GM23338 (cell line): ENCODE measurements at regions not wholly inside any gene's neighbourhood (a gene's known extent, or its start where the extent isn't known, plus 50 kb on each side); places are given as distances from the start of the nearest gene placed in this dataset.

Source experiments
- ATAC-seq: fragments of 200-7000 bp; cut with Tn5 transposase; 3 replicates; pipeline ENCODE4 v1.9.1; 2020
- DNase-seq: peaks from one replicate; pipeline ENCODE4 v3.0.0-alpha.2; 2015; ENCODE audit warnings: low spot score
- H2AFZ ChIP-seq: fragments of 200-600 bp; sonication (generic); 2 replicates; pipeline ENCODE4 v1.8.0; 2016; ENCODE audit warnings: antibody characterized with exemption, mild to moderate bottlenecking, moderate library complexity
- H3F3A ChIP-seq: fragments of 200-600 bp; sonication (generic); replicated peaks from 2 replicates; pipeline ENCODE4 v1.8.0; 2017; ENCODE audit warnings: antibody characterized with exemption, mixed run types, low read depth
- H3K27ac ChIP-seq: fragments of 200-600 bp; sonication (generic); 2 replicates; pipeline ENCODE4 v1.6.1; 2016; ENCODE audit warnings: low read depth
- H3K27me3 ChIP-seq: fragments of 200-600 bp; sonication (generic); 2 replicates; pipeline ENCODE4 v1.8.0; 2016; ENCODE audit warnings: mild to moderate bottlenecking, mixed run types, moderate library complexity; ENCODE audit not compliant: insufficient read depth
- H3K36me3 ChIP-seq: fragments of 200-600 bp; sonication (generic); 2 replicates; pipeline ENCODE4 v1.8.0; 2016; ENCODE audit warnings: mild to moderate bottlenecking; ENCODE audit not compliant: insufficient read depth
- H3K4me1 ChIP-seq: fragments of 200-600 bp; sonication (generic); 2 replicates; pipeline ENCODE4 v1.8.0; 2016; ENCODE audit warnings: mild to moderate bottlenecking, moderate library complexity; ENCODE audit not compliant: insufficient read depth
- H3K4me2 ChIP-seq: fragments of 200-600 bp; sonication (generic); 2 replicates; pipeline ENCODE4 v1.7.1; 2017; ENCODE audit warnings: mixed run types
- H3K4me3 ChIP-seq: fragments of 200-600 bp; sonication (generic); 2 replicates; pipeline ENCODE4 v1.6.1; 2016; ENCODE audit warnings: mixed run types
- H3K79me2 ChIP-seq: fragments of 200-600 bp; sonication (generic); replicated peaks from 2 replicates; pipeline ENCODE4 v1.8.0; 2017; ENCODE audit warnings: mild to moderate bottlenecking; ENCODE audit not compliant: insufficient read depth
- H3K9me2 ChIP-seq: fragments of 200-600 bp; sonication (generic); 2 replicates; pipeline ENCODE4 v1.8.0; 2017; ENCODE audit not compliant: insufficient read depth
- H4K20me1 ChIP-seq: fragments of 200-600 bp; sonication (generic); replicated peaks from 2 replicates; pipeline ENCODE4 v1.8.0; 2017; ENCODE audit warnings: mild to moderate bottlenecking; ENCODE audit not compliant: insufficient read depth
- H3K27ac Mint-ChIP-seq: 2 replicates; pipeline ENCODE4 v1.8.0; 2020; ENCODE audit warnings: inconsistent platforms, mild to moderate bottlenecking, moderate library complexity, mixed read lengths
- H3K27me3 Mint-ChIP-seq: 3 replicates; pipeline ENCODE4 v1.8.0; 2022; ENCODE audit warnings: low read depth, mild to moderate bottlenecking, moderate library complexity, mixed read lengths, inconsistent platforms; ENCODE audit not compliant: insufficient read depth, poor library complexity
- H3K36me3 Mint-ChIP-seq: 3 replicates; pipeline ENCODE4 v1.8.0; 2021; ENCODE audit warnings: low read depth, mild to moderate bottlenecking, inconsistent platforms, moderate library complexity, mixed read lengths
- H3K4me1 Mint-ChIP-seq: 3 replicates; pipeline ENCODE4 v1.8.0; 2020; ENCODE audit warnings: mild to moderate bottlenecking, inconsistent platforms, mixed read lengths
- H3K4me3 Mint-ChIP-seq: 3 replicates; pipeline ENCODE4 v1.8.0; 2021; ENCODE audit warnings: moderate library complexity, mild to moderate bottlenecking, inconsistent platforms, mixed read lengths
- H3K9me3 Mint-ChIP-seq: 3 replicates; pipeline ENCODE4 v1.8.0; 2020; ENCODE audit warnings: moderate library complexity, mild to moderate bottlenecking, inconsistent platforms, mixed read lengths
- CREB1 ChIP-seq: fragments of 250-450 bp; sonication (Bioruptor Pico); IDR thresholded peaks from 2 replicates; pipeline ENCODE4 v1.5.0; 2020; ENCODE audit warnings: low read depth, mild to moderate bottlenecking, moderate library complexity
- EZH2 ChIP-seq: fragments of 200-600 bp; sonication (generic); IDR thresholded peaks from one replicate; pipeline ENCODE4 v1.8.0; 2017; ENCODE audit warnings: antibody characterized with exemption, mild to moderate bottlenecking, low read depth; ENCODE audit not compliant: unreplicated experiment
- EZH2phosphoT487 ChIP-seq: fragments of 200-600 bp; sonication (generic); IDR thresholded peaks from one replicate; pipeline ENCODE4 v1.8.1; 2018; ENCODE audit warnings: antibody characterized with exemption; ENCODE audit not compliant: unreplicated experiment
- JUNB ChIP-seq: IDR thresholded peaks from one replicate; pipeline ENCODE4 v1.6.1; 2016; ENCODE audit warnings: antibody characterized with exemption; ENCODE audit not compliant: unreplicated experiment
- NANOG ChIP-seq: IDR thresholded peaks from 2 replicates; pipeline ENCODE4 v1.6.1; 2016; ENCODE audit warnings: antibody characterized with exemption, borderline replicate concordance
- POLR2AphosphoS5 ChIP-seq: IDR thresholded peaks from 2 replicates; pipeline ENCODE4 v1.6.1; 2016; ENCODE audit warnings: antibody characterized with exemption, low read depth
- STAT1 ChIP-seq: IDR thresholded peaks from one replicate; pipeline ENCODE4 v1.6.1; 2016; ENCODE audit warnings: antibody characterized with exemption; ENCODE audit not compliant: unreplicated experiment
- ZNF114 ChIP-seq: fragments of 250-450 bp; sonication (Bioruptor Pico); IDR thresholded peaks from 2 replicates; pipeline ENCODE4 v1.5.0; 2020; ENCODE audit warnings: mild to moderate bottlenecking, moderate library complexity
- ZNF331 ChIP-seq: fragments of 250-450 bp; sonication (Bioruptor Pico); IDR thresholded peaks from 2 replicates; pipeline ENCODE4 v1.5.0; 2020; ENCODE audit warnings: low read depth, mild to moderate bottlenecking, moderate library complexity
- TF ChIP-seq, protein P1 (sequence below): IDR thresholded peaks from one replicate; pipeline ENCODE4 v1.6.1; 2018; ENCODE audit warnings: antibody characterized with exemption; ENCODE audit not compliant: unreplicated experiment
- TF ChIP-seq, protein P2 (sequence below), 2 experiments: fragments of 200-600 bp in 1 of 2; sonication (generic) in 1 of 2; conservative IDR thresholded peaks; 2 replicates each; pipeline versions ENCODE4 v1.5.1 to v1.6.1; 2016 to 2017; ENCODE audit warnings: antibody characterized with exemption in 2 of 2, low read depth in 2 of 2, mild to moderate bottlenecking in 2 of 2, moderate library complexity in 1 of 2
- TF ChIP-seq, protein P3 (sequence below): IDR thresholded peaks from 2 replicates; pipeline ENCODE4 v1.6.1; 2016; ENCODE audit warnings: antibody characterized with exemption
- TF ChIP-seq, protein P4 (sequence below): fragments of 250-450 bp; sonication (Bioruptor Pico); IDR thresholded peaks from 2 replicates; pipeline ENCODE4 v1.5.0; 2020; ENCODE audit warnings: mild to moderate bottlenecking, moderate library complexity

DNA sequence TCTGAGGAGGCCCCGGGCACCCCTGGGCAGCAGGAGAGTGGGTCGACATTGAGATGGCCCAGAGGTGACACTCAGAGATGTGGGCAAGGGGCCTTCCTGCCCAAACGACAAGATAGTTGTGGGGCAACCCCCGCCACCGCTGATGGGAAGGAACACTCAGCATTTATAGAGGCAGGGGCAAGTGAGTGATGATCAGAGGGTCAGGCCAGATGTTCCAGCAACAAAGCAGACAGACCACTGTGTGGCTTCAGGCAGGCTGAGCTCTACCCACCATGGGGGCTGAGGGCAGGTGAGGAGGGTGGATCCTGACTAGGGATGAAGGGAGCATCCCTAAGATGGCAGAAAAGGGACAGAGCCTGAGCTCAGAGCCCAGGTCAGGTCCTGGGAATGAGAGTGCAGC is 362.7 kb downstream of the PTPRU start:
- Mint-ChIP-seq H3K4me3 (no peak overlapping the region), H3K36me3 (peaks cover 8% of the 10 kb centered on the region; the same call in 2 of the 3 replicates), H3K4me1 (no peaks in the 10 kb centered on the region), H3K27me3 (peaks cover 5% of the 10 kb centered on the region), H3K27ac (no peak overlapping the region), H3K9me3 (peaks cover 33% of the 10 kb centered on the region)
- Histone ChIP-seq H3K36me3 (no peaks in the 10 kb centered on the region), H3F3A (no peaks in the 10 kb centered on the region), H3K9me2 (no peaks in the 10 kb centered on the region), H3K4me2 (no peak overlapping the region), H3K4me1 (no peaks in the 10 kb centered on the region), H2AFZ (no peak overlapping the region), H3K4me3 (no peak overlapping the region), H4K20me1 (no peaks in the 10 kb centered on the region), H3K27ac (no peak overlapping the region), H3K79me2 (no peaks in the 10 kb centered on the region), H3K27me3 (no peaks in the 10 kb centered on the region)
- TF ChIP-seq ZNF114 (CRISPR knock-in tag) (no peak), STAT1 (no peak), JUNB (no peak), NANOG (no peak), EZH2phosphoT487 (no peak), ZNF331 (CRISPR knock-in tag) (no peak), POLR2AphosphoS5 (no peak), CREB1 (CRISPR knock-in tag) (no peak), EZH2 (no peak)
- TF ChIP-seq, protein P1, sequence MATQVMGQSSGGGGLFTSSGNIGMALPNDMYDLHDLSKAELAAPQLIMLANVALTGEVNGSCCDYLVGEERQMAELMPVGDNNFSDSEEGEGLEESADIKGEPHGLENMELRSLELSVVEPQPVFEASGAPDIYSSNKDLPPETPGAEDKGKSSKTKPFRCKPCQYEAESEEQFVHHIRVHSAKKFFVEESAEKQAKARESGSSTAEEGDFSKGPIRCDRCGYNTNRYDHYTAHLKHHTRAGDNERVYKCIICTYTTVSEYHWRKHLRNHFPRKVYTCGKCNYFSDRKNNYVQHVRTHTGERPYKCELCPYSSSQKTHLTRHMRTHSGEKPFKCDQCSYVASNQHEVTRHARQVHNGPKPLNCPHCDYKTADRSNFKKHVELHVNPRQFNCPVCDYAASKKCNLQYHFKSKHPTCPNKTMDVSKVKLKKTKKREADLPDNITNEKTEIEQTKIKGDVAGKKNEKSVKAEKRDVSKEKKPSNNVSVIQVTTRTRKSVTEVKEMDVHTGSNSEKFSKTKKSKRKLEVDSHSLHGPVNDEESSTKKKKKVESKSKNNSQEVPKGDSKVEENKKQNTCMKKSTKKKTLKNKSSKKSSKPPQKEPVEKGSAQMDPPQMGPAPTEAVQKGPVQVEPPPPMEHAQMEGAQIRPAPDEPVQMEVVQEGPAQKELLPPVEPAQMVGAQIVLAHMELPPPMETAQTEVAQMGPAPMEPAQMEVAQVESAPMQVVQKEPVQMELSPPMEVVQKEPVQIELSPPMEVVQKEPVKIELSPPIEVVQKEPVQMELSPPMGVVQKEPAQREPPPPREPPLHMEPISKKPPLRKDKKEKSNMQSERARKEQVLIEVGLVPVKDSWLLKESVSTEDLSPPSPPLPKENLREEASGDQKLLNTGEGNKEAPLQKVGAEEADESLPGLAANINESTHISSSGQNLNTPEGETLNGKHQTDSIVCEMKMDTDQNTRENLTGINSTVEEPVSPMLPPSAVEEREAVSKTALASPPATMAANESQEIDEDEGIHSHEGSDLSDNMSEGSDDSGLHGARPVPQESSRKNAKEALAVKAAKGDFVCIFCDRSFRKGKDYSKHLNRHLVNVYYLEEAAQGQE: no peak
- TF ChIP-seq, protein P2, sequence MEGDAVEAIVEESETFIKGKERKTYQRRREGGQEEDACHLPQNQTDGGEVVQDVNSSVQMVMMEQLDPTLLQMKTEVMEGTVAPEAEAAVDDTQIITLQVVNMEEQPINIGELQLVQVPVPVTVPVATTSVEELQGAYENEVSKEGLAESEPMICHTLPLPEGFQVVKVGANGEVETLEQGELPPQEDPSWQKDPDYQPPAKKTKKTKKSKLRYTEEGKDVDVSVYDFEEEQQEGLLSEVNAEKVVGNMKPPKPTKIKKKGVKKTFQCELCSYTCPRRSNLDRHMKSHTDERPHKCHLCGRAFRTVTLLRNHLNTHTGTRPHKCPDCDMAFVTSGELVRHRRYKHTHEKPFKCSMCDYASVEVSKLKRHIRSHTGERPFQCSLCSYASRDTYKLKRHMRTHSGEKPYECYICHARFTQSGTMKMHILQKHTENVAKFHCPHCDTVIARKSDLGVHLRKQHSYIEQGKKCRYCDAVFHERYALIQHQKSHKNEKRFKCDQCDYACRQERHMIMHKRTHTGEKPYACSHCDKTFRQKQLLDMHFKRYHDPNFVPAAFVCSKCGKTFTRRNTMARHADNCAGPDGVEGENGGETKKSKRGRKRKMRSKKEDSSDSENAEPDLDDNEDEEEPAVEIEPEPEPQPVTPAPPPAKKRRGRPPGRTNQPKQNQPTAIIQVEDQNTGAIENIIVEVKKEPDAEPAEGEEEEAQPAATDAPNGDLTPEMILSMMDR (conservative IDR thresholded peaks at IDR 0.05; ENCODE audit: low read depth in 2 of 2): no peak
- TF ChIP-seq, protein P3, sequence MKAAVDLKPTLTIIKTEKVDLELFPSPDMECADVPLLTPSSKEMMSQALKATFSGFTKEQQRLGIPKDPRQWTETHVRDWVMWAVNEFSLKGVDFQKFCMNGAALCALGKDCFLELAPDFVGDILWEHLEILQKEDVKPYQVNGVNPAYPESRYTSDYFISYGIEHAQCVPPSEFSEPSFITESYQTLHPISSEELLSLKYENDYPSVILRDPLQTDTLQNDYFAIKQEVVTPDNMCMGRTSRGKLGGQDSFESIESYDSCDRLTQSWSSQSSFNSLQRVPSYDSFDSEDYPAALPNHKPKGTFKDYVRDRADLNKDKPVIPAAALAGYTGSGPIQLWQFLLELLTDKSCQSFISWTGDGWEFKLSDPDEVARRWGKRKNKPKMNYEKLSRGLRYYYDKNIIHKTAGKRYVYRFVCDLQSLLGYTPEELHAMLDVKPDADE: no peak
- TF ChIP-seq, protein P4, sequence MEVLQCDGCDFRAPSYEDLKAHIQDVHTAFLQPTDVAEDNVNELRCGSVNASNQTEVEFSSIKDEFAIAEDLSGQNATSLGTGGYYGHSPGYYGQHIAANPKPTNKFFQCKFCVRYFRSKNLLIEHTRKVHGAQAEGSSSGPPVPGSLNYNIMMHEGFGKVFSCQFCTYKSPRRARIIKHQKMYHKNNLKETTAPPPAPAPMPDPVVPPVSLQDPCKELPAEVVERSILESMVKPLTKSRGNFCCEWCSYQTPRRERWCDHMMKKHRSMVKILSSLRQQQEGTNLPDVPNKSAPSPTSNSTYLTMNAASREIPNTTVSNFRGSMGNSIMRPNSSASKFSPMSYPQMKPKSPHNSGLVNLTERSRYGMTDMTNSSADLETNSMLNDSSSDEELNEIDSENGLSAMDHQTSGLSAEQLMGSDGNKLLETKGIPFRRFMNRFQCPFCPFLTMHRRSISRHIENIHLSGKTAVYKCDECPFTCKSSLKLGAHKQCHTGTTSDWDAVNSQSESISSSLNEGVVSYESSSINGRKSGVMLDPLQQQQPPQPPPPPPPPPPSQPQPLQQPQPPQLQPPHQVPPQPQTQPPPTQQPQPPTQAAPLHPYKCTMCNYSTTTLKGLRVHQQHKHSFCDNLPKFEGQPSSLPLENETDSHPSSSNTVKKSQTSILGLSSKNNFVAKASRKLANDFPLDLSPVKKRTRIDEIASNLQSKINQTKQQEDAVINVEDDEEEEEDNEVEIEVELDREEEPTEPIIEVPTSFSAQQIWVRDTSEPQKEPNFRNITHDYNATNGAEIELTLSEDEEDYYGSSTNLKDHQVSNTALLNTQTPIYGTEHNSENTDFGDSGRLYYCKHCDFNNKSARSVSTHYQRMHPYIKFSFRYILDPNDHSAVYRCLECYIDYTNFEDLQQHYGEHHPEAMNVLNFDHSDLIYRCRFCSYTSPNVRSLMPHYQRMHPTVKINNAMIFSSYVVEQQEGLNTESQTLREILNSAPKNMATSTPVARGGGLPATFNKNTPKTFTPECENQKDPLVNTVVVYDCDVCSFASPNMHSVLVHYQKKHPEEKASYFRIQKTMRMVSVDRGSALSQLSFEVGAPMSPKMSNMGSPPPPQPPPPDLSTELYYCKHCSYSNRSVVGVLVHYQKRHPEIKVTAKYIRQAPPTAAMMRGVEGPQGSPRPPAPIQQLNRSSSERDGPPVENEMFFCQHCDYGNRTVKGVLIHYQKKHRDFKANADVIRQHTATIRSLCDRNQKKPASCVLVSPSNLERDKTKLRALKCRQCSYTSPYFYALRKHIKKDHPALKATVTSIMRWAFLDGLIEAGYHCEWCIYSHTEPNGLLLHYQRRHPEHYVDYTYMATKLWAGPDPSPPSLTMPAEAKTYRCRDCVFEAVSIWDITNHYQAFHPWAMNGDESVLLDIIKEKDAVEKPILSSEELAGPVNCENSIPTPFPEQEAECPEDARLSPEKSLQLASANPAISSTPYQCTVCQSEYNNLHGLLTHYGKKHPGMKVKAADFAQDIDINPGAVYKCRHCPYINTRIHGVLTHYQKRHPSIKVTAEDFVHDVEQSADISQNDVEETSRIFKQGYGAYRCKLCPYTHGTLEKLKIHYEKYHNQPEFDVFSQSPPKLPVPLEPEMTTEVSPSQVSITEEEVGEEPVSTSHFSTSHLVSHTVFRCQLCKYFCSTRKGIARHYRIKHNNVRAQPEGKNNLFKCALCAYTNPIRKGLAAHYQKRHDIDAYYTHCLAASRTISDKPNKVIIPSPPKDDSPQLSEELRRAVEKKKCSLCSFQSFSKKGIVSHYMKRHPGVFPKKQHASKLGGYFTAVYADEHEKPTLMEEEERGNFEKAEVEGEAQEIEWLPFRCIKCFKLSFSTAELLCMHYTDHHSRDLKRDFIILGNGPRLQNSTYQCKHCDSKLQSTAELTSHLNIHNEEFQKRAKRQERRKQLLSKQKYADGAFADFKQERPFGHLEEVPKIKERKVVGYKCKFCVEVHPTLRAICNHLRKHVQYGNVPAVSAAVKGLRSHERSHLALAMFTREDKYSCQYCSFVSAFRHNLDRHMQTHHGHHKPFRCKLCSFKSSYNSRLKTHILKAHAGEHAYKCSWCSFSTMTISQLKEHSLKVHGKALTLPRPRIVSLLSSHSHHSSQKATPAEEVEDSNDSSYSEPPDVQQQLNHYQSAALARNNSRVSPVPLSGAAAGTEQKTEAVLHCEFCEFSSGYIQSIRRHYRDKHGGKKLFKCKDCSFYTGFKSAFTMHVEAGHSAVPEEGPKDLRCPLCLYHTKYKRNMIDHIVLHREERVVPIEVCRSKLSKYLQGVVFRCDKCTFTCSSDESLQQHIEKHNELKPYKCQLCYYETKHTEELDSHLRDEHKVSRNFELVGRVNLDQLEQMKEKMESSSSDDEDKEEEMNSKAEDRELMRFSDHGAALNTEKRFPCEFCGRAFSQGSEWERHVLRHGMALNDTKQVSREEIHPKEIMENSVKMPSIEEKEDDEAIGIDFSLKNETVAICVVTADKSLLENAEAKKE (CRISPR knock-in tag): no peak
- DNase-seq: no peak
- no peak for ATAC-seq
